Mucosa of gallbladder (tissue), 1 donor: ENCODE measurements at regions not wholly inside any gene's neighbourhood (a gene's known extent, or its start where the extent isn't known, plus 50 kb on each side); places are given as distances from the start of the nearest gene placed in this dataset.

ENCODE experiments used
- DNase-seq: peaks from one replicate; pipeline ENCODE4 v3.0.0-alpha.2; 2020; ENCODE audit warnings: low spot score
- donor health status: DM: no; HTN: no; CAD: no.

DNA sequence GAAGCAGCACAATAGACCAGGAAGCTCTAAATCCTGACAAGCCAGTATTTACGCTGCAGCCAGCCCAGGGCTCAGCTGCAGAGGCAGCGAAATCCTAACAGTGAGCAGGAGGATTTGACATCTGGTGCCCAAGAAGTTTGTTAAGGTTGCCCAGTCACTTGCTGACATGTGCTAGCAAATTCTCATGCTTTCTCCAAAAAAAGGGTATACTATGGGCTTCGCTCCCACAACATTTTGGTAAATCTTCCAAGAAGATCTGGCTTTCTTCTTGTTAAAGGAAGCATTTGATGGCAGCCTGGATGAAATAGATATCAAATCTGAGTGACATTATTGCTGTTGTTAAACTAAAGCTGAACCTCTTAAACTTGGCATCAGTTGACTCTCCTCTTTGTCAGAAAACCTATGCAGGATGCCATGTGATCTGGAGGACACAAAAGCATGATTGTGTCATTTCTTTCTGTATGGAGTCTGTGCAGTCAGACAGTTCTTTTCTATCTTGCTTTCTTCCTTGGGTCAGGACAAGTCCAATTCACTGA, 949.7 kb upstream of the RBFOX1 start:
- DNase-seq = no peak

DNA sequence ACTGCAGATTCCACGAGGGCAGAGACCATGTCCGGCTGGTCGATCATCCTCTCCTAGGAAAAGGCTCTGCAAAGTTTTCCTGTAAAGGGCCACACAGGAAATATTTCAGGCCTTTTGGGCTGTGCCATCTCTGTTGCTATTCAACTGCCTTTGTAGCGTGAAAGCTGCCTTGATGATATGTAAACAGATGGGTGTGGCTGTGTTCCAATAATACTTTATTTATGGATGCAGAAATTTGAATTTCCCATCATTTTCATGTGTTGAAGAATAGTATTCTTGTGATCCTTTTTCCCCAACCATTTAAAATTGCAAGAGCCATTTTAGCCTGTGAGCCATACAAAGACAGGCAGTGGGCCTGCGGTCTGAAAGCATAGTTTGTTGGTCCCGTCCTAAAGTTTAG, 950.7 kb upstream of the RBFOX1 start:
- DNase-seq = no peak

- DNase-seq = no peak
Measured at GRCh38 chr16:6377956-6378355, 954.7 kb upstream of the RBFOX1 start.

- DNase-seq = no peak
Measured at GRCh38 chr16:6375465-6376075, 957.1 kb upstream of the RBFOX1 start.

GRCh38 chr16:6374821-6375220, 957.8 kb upstream of the RBFOX1 start:
- no peak for DNase-seq

DNA sequence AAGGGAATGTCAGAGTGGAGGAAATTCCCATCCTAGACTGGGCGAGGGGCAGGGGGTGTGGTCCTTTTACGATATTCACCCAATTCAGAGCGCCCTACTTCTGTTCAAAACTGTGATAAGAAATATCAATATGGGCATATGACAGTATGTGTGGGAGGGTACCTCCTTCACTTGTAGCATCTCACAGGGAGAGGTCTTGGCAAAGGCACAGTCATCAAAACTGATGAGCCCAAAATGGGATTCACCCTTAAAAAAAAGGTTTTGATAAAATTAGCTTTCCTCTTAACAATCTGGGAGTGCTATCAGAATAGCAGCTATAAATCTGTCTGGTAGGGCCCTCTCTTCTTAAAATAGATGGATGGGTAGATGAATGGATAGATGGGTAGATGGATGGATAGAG, 967.8 kb upstream of the RBFOX1 start:
- DNase-seq = no peak

DNA sequence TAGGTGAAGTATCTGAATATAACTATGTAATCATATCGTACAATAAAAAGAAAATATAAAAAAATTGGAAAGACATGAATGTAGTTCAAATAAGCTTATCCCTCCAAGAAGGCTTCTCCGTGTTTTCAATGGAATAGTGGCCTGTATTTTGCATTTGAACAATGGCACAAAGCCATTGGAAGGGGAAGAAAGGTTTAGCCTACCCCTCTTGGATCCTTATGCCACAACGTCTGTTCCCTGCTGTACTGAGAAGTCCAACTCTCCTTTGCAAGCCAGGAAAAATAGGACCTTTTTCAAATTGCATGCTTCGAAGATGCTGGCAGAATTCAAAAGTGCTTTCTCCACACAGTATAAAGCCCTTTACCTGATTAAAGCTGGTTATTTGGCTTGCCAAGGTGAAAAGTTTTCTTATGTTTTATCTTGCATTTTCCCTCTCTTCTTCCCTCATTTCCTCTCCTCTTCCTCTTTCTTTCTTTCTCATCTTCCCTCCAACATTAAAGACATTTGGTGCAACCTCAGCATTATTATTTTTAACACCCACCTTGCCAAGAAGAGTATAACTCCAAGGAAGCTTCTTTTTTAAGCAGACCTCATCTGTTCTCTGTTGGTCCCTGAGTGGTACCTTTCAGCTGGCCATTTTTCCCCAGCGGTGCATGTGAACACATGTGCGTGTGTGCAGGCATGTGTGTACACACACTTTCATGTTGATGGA, 968.6 kb upstream of the RBFOX1 start:
- DNase-seq = no peak

GRCh38 chr16:6363396-6363795, 969.2 kb upstream of the RBFOX1 start:
- DNase-seq = no peak

DNA sequence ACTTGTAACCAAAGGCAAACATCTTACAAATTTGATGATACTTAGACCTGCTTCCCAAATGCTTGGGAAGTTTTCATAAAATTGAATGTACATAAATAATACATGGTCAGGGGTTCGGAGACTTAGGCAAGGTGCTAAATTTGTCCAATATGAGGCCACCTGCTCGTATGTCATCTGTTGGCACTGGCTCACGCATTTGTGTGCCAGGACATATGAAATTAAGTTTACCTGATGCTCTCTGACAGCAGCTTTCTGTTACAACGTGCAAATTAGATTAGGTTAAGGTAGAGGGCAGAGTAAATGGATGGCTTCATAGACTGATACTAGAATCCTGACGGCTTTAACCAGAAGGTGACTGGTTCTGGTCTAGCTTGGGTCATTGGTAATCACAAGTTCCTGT, 970.3 kb upstream of the RBFOX1 start:
- no peak for DNase-seq

DNA sequence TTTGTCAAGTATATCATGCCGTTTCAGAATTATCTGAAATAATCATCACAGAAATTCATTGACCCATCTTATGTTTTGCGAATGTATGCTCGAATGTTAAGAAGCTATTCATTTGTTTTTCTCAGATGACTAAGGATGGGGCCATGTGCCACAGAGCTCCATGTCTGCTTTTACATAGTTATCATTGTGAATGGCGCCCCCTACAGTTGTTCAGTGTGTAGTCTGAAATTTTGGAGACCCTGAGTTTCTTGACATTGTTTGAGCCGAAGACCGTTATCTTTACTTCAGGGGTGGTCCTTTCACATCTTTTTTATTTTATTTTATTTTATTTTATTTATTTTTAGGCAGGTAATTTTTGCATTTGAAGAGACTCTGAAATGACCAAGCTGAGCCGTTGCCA, 972.0 kb upstream of the RBFOX1 start:
- no peak for DNase-seq

- no peak for DNase-seq
Measured at GRCh38 chr16:6356911-6357310, 975.7 kb upstream of the RBFOX1 start.

- DNase-seq = no peak
Measured at GRCh38 chr16:6349725-6350124, 982.9 kb upstream of the RBFOX1 start.

GRCh38 chr16:6345090-6345489, 987.6 kb upstream of the RBFOX1 start:
- DNase-seq = no peak

DNA sequence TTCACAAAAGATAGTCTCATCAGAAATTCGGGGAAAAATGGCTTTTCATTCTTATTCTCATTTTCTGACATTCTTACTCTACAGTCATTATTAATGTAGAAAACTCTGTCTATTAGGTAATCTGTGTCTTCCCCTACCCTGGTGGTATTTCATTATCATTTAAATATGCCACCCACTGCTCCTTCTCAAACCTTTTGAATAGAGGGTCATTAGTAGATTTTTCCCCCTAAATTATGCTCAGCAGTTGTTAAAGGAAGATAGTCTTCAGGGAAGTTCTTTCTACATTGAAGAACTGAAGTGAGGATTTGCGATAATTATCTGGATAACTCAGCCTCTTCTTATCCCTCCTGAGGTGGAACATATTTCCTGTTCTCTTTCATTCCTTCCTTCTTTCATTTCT, 989.5 kb upstream of the RBFOX1 start:
- no peak for DNase-seq

DNA sequence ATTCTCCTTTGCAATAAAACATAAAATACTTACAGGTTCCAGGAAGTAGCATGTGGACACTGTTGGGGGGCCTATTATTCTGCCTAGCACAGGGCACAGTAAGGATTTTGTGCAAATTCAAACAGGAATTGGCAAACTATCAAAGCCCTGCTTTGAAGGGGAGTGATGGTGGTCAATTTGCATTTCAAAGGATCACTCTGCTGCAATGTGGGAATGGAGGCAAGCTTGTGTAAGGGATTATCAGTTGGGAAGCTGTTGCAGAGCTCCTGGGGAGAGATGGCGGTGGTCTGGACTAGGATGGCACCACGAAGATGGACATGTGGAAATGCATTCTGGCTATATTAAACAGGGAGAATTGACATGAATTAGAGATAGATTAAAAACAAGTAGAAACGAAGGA, 990.7 kb upstream of the RBFOX1 start:
- no peak for DNase-seq

- no peak for DNase-seq
Measured at GRCh38 chr16:6335072-6335471, 997.6 kb upstream of the RBFOX1 start.

DNA sequence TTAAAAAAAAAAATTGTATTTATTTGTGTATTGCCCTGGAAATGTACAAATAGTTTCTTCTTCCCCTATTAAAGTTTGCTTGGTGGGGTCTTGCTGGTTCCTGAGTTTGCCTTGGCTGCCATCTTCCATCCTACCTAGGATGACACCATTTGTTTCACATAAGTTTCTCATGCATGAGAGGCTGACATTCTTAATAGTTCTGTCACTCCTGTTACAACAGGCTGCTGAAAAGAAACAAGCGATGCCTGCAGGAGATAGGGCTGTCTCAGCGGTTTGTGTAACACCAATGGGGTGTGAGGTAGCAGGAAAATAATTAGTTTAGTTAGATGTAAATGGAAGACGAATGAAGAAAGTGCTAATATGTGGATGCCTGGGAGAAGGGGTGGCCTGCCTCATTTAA, 1000.9 kb upstream of the RBFOX1 start:
- DNase-seq = no peak

- no peak for DNase-seq
Measured at GRCh38 chr16:6317934-6318333, 1014.7 kb upstream of the RBFOX1 start.

- no peak for DNase-seq
Measured at GRCh38 chr16:6309271-6309670, 1023.4 kb upstream of the RBFOX1 start.

GRCh38 chr16:6308176-6308575, 1024.5 kb upstream of the RBFOX1 start:
- no peak for DNase-seq

DNA sequence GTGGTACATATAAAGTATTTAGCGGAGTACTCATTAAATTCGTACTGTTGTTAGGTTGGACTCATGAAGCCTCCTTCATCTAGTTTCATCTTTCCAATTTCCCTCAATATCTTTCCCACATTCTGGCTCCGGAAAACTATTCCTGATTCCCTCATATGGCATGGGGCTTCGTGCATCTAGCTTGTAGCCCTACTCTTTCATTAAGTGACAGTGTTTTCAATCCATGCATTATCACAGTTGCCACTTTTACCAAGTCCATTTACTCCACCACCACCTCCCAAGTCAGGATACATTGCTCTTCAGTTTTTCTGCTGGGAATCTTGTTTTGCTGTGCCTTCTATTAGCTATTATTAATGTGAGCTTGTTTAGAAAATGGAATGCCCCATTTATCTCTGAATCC, 1032.1 kb upstream of the RBFOX1 start:
- DNase-seq = no peak

DNA sequence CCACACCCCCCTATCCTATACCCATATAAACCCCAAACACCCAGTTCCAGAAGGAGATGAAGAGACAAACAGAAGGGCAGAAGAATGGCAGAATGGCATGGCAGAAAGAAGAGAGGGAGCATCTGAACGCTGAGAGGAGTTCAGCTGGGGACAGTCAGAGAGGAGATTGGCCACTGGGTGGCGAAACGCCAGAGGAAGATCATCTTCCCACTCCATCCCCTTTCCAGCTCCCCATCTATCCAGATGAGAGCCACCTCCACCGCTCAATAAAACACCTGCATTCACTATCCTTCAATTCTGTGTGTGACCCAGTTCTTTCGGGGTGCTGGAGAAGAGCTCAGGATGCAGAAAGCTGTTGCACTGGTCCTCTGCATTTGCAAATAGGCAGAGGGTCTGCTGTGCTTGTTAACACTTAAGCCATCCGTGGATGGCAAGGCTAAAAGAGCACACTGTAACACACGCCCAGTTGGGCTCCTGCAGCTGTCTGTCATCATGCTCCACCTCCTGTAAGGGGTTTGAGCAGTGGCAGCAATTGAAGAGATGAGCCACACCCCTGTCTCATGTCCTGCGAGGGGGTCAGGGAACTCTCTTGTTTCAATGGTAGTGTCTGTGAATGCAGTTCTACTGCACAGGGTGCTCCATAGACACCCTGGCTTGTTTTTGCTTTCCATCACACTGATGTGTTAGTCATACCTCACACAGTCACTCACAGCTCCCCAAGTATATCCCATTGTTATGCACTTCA, 1034.8 kb upstream of the RBFOX1 start:
- no peak for DNase-seq

- no peak for DNase-seq
Measured at GRCh38 chr16:6286176-6286575, 1046.5 kb upstream of the RBFOX1 start.
